ENCODE measurements at regions not wholly inside any gene's neighbourhood (a gene's known extent, or its start where the extent isn't known, plus 50 kb on each side); places are given as distances from the start of the nearest gene placed in this dataset.

- TF ChIP-seq POLR2A (IDR thresholded peaks at IDR 0.05) (no peak), CTCF (IDR thresholded peaks at IDR 0.05) (no peak)
These were observed 69.2 kb downstream of the MYCN start for GRCh38 chr2:16009560-16009959.

All from thyroid gland (tissue), 4 donors.